Ascending aorta (tissue), 2 donors: ENCODE measurements at regions not wholly inside any gene's neighbourhood (a gene's known extent, or its start where the extent isn't known, plus 50 kb on each side); places are given as distances from the start of the nearest gene placed in this dataset.

Source experiments
- DNase-seq, 2 donors: peaks; one replicate each; pipeline ENCODE4 v3.0.0-alpha.2; 2019; ENCODE audit warnings: low spot score in 2 of 2
- H3K27ac ChIP-seq, 2 donors: fragments of 200-600 bp; sonication (generic); one replicate each; pipeline ENCODE4 v1.5.1; 2016 to 2017; ENCODE audit warnings: mild to moderate bottlenecking in 1 of 2
- H3K27me3 ChIP-seq: fragments of 200-600 bp; sonication (generic); one replicate; pipeline ENCODE4 v1.5.1; 2017
- H3K36me3 ChIP-seq, 2 donors: fragments of 200-600 bp; sonication (generic); one replicate each; pipeline ENCODE4 v1.5.1; 2016
- H3K4me1 ChIP-seq, 2 donors: fragments of 200-600 bp; sonication (generic); one replicate each; pipeline ENCODE4 v1.5.1; 2016 to 2017; ENCODE audit warnings: mild to moderate bottlenecking in 1 of 2
- H3K4me3 ChIP-seq, 2 donors: fragments of 200-600 bp; sonication (generic); one replicate each; pipeline ENCODE4 v1.5.1; 2016 to 2017; ENCODE audit warnings: mild to moderate bottlenecking in 1 of 2
- H3K9me3 ChIP-seq, 2 donors: fragments of 200-600 bp; sonication (generic); one replicate each; pipeline ENCODE4 v1.5.1; 2016
- CTCF ChIP-seq, 3 experiments: fragments of 200-600 bp in 2 of 3; fragments of 450-650 bp in 1 of 3; sonication (generic) in 2 of 3; IDR thresholded peaks; one replicate each; pipeline ENCODE4 v1.5.1; 2016 to 2019; ENCODE audit warnings: antibody characterized with exemption in 3 of 3, mild to moderate bottlenecking in 1 of 3, moderate library complexity in 1 of 3
- intact Hi-C: fragments of 100-400 bp; cut with DNase I; formaldehyde crosslinking; loops from one replicate; pipeline ENCODE4 v1.15.1; 2023

- DNase-seq: no peak
- no peak for TF ChIP-seq CTCF (IDR thresholded peaks at IDR 0.05)
- intact Hi-C loops: no loop called here
These were observed 269.2 kb upstream of the HDAC4 start for GRCh38 chr2:239669899-239670460.

GRCh38 chr2:239669181-239669898, 268.5 kb upstream of the HDAC4 start:
- Histone ChIP-seq H3K27ac (no peak overlapping the region), H3K27me3 (no peaks in the 10 kb centered on the region), H3K4me3 (no peak overlapping the region), H3K36me3 (no peaks in the 10 kb centered on the region), H3K4me1 (no peaks in the 10 kb centered on the region), H3K9me3 (no peaks in the 10 kb centered on the region)
- no peak for TF ChIP-seq CTCF (IDR thresholded peaks at IDR 0.05)
- no peak for DNase-seq
- intact Hi-C loops: no loop called here

More at GRCh38 chr2:239669899-239670460, 269.2 kb upstream of the HDAC4 start:
- Histone ChIP-seq H3K36me3 (no peaks in the 10 kb centered on the region), H3K4me3 (no peak overlapping the region), H3K4me1 (no peaks in the 10 kb centered on the region), H3K27ac (no peak overlapping the region), H3K27me3 (no peaks in the 10 kb centered on the region), H3K9me3 (no peaks in the 10 kb centered on the region)

- H3K4me1 ChIP-seq: no peaks in the 10 kb centered on the region
- intact Hi-C loops: no loop called here
- H3K36me3 ChIP-seq: no peaks in the 10 kb centered on the region
- no peaks in the 10 kb centered on the region for H3K27me3 ChIP-seq
- no peak for DNase-seq
- H3K4me3 ChIP-seq: no peak overlapping the region
- TF ChIP-seq CTCF (IDR thresholded peaks at IDR 0.05): no peak
- H3K27ac ChIP-seq: no peak overlapping the region
- H3K9me3 ChIP-seq: no peaks in the 10 kb centered on the region
These were observed 267.8 kb upstream of the HDAC4 start for GRCh38 chr2:239668651-239669050.

- no peak for TF ChIP-seq CTCF (IDR thresholded peaks at IDR 0.05)
- no peak overlapping the region for H3K4me3 ChIP-seq
- intact Hi-C loops: no loop called here
These were observed 267.2 kb upstream of the HDAC4 start for GRCh38 chr2:239668042-239668441.

GRCh38 chr2:239667431-239667985, 266.7 kb upstream of the HDAC4 start:
- no peaks in the 10 kb centered on the region for H3K36me3 ChIP-seq
- no peak overlapping the region for H3K27ac ChIP-seq
- no peak for TF ChIP-seq CTCF (IDR thresholded peaks at IDR 0.05)
- no peaks in the 10 kb centered on the region for H3K27me3 ChIP-seq
- no peak for DNase-seq
- no peak overlapping the region for H3K4me3 ChIP-seq
- H3K9me3 ChIP-seq: no peaks in the 10 kb centered on the region
- no peaks in the 10 kb centered on the region for H3K4me1 ChIP-seq
- intact Hi-C loops: no loop called here

More at GRCh38 chr2:239668042-239668441, 267.2 kb upstream of the HDAC4 start:
- Histone ChIP-seq H3K36me3 (no peaks in the 10 kb centered on the region), H3K27ac (no peak overlapping the region), H3K9me3 (no peaks in the 10 kb centered on the region), H3K27me3 (no peaks in the 10 kb centered on the region), H3K4me1 (no peaks in the 10 kb centered on the region)
- no peak for DNase-seq
